ENCODE measurements at regions not wholly inside any gene's neighbourhood (a gene's known extent, or its start where the extent isn't known, plus 50 kb on each side); places are given as distances from the start of the nearest gene placed in this dataset.

DNA sequence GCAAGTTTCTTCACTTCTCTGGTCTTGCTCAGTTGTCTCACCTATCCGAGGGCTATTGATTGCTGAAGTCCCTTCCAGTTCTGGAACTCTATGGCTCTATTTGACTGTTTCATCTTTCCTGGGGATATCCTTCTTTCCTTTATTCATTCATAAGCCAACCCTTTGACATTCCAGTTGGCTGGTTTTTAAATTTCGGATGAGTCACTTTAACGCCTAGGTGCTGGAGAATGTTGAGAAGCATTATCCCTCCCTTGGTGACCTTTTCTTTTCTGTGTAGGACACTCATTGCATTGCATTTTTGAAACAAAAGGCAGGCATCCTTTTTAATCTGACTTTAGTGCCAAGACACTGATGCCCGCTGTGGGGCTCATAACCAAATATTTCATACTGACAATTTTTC lies 307.1 kb downstream of the TSN start:
- H3K4me3 Mint-ChIP-seq, result no peak overlapping the region

DNA sequence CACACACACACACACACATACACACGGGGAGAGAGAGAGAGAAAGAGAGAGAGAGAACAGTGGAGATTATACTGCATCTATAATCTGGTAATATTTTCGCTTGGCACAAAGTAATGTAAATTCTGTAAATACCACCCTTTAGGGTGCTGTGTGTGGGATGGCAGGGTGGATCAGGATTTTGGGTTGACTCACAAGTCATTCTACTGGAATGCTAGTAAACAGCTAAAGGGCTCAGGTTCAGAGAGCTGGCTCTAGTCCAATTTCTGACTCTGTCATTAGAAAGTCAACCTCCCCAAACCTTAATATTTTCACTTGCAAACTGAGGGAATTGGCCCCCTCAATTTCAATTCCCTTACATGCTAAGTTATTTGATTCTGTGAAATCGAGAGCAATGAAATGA lies 308.3 kb downstream of the TSN start:
- peaks cover 0 to 3% (median 0%) of the 10 kb centered on the region in 7 donors for H3K9me3 Mint-ChIP-seq
- H3K4me1 Mint-ChIP-seq, result no peaks in the 10 kb centered on the region

More for the DNA sequence above, 307.1 kb downstream of the TSN start:
- DNase-seq, result no peak
- Histone ChIP-seq H3K27me3 (ENCODE audit: control insufficient read depth in 2 of 2, insufficient read depth in 2 of 2, low read length in 2 of 2) (no peaks in the 10 kb centered on the region), H2AFZ (ENCODE audit: insufficient read depth, low read depth, low read length, poor library complexity, severe bottlenecking) (no peak overlapping the region), H4K20me1 (ENCODE audit: insufficient read depth, low read length) (no peaks in the 10 kb centered on the region), H3K79me2 (ENCODE audit: insufficient read depth, low read length) (no peaks in the 10 kb centered on the region), H3K9me3 (replicated peaks in 1 of 2; ENCODE audit: control insufficient read depth in 1 of 2, insufficient read depth in 1 of 2, low read length in 2 of 2) (no peaks in the 10 kb centered on the region), H3K4me1 (ENCODE audit: control insufficient read depth in 1 of 2, insufficient read depth in 2 of 2, low read length in 2 of 2) (no peaks in the 10 kb centered on the region), H3K4me2 (replicated peaks; ENCODE audit: extremely low read depth, low read length, poor library complexity, severe bottlenecking) (no peak overlapping the region), H3K36me3 (replicated peaks in 1 of 2; ENCODE audit: control insufficient read depth in 1 of 2, insufficient read depth in 2 of 2, low read length in 2 of 2) (no peaks in the 10 kb centered on the region), H3K27ac (ENCODE audit: low read depth in 1 of 2, low read length in 2 of 2) (no peak overlapping the region), H3K4me3 (replicated peaks in 1 of 3; ENCODE audit: low read depth in 2 of 3, low read length in 3 of 3) (no peak overlapping the region), H3K9ac (ENCODE audit: insufficient read depth, low read length, poor library complexity, severe bottlenecking) (no peak overlapping the region)
- 100% methylated on average over 2 of the region's 4 CpGs for WGBS (ENCODE audit: insufficient coverage)
- Mint-ChIP-seq H3K27me3 (ENCODE audit: low read depth in 3 of 3) (peaks cover 0 to 3% (median 0%) of the 10 kb centered on the region in 3 donors), H3K27ac (no peak overlapping the region), H3K9me3 (peaks cover 0 to 3% (median 0%) of the 10 kb centered on the region in 7 donors), H3K4me1 (no peaks in the 10 kb centered on the region), H3K36me3 (no peaks in the 10 kb centered on the region)
- intact Hi-C loops (cut with micrococcal nuclease), result no loop called here
- TF ChIP-seq, protein P1, sequence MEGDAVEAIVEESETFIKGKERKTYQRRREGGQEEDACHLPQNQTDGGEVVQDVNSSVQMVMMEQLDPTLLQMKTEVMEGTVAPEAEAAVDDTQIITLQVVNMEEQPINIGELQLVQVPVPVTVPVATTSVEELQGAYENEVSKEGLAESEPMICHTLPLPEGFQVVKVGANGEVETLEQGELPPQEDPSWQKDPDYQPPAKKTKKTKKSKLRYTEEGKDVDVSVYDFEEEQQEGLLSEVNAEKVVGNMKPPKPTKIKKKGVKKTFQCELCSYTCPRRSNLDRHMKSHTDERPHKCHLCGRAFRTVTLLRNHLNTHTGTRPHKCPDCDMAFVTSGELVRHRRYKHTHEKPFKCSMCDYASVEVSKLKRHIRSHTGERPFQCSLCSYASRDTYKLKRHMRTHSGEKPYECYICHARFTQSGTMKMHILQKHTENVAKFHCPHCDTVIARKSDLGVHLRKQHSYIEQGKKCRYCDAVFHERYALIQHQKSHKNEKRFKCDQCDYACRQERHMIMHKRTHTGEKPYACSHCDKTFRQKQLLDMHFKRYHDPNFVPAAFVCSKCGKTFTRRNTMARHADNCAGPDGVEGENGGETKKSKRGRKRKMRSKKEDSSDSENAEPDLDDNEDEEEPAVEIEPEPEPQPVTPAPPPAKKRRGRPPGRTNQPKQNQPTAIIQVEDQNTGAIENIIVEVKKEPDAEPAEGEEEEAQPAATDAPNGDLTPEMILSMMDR (IDR thresholded peaks at IDR 0.05), result no peak

More for the DNA sequence above, 308.3 kb downstream of the TSN start:
- Mint-ChIP-seq H3K4me3 (no peak overlapping the region), H3K36me3 (no peaks in the 10 kb centered on the region), H3K27ac (no peak overlapping the region), H3K27me3 (ENCODE audit: low read depth in 3 of 3) (peaks cover 0 to 3% (median 1%) of the 10 kb centered on the region in 3 donors)
- DNase-seq, result no peak
- H3K27me3 ChIP-seq (ENCODE audit: control insufficient read depth in 2 of 2, insufficient read depth in 2 of 2, low read length in 2 of 2), result no peaks in the 10 kb centered on the region
- WGBS (ENCODE audit: insufficient coverage), result no CpG with 5 or more reads among the region's 3 CpGs
- no peak overlapping the region for H3K4me3 ChIP-seq (replicated peaks in 1 of 3; ENCODE audit: low read depth in 2 of 3, low read length in 3 of 3)
- intact Hi-C loops (cut with micrococcal nuclease), result no loop called here
- no peaks in the 10 kb centered on the region for H4K20me1 ChIP-seq (ENCODE audit: insufficient read depth, low read length)
- H3K9me3 ChIP-seq (replicated peaks in 1 of 2; ENCODE audit: control insufficient read depth in 1 of 2, insufficient read depth in 1 of 2, low read length in 2 of 2), result no peaks in the 10 kb centered on the region
- TF ChIP-seq, protein P1 (IDR thresholded peaks at IDR 0.05), result no peak
- no peaks in the 10 kb centered on the region for H3K79me2 ChIP-seq (ENCODE audit: insufficient read depth, low read length)
- no peak overlapping the region for H3K9ac ChIP-seq (ENCODE audit: insufficient read depth, low read length, poor library complexity, severe bottlenecking)
- H3K4me1 ChIP-seq (ENCODE audit: control insufficient read depth in 1 of 2, insufficient read depth in 2 of 2, low read length in 2 of 2), result no peaks in the 10 kb centered on the region
- no peak overlapping the region for H3K27ac ChIP-seq (ENCODE audit: low read depth in 1 of 2, low read length in 2 of 2)
- H3K36me3 ChIP-seq (replicated peaks in 1 of 2; ENCODE audit: control insufficient read depth in 1 of 2, insufficient read depth in 2 of 2, low read length in 2 of 2), result no peaks in the 10 kb centered on the region
- H3K4me2 ChIP-seq (replicated peaks; ENCODE audit: extremely low read depth, low read length, poor library complexity, severe bottlenecking), result no peak overlapping the region
- no peak overlapping the region for H2AFZ ChIP-seq (ENCODE audit: insufficient read depth, low read depth, low read length, poor library complexity, severe bottlenecking)
